ENCODE measurements at regions not wholly inside any gene's neighbourhood (a gene's known extent, or its start where the extent isn't known, plus 50 kb on each side); places are given as distances from the start of the nearest gene placed in this dataset.

DNA sequence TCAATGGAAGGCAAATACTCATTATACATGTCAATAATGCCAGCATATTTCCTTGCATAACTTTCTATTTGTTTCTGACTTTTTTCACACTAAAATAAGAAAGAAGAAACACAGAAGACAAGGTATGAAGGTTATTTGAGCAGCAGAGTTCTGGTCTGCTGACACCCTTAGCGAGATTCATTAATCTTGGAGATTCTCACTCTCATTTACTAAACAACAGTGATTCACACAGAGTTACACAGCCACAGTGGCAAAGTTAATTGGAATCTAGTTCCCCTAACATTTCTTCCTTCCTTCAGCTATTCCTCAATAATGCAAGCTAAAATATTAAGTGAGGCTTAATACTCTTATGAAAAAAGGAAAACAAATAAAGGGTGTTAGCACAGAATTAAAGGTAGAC, 1044.0 kb downstream of the IGSF11 start:
- peaks cover 0 to 3% of the 10 kb centered on the region in 2 donors for H3K27me3 Mint-ChIP-seq
- POLR2A ChIA-PET, result no interaction called here

DNA sequence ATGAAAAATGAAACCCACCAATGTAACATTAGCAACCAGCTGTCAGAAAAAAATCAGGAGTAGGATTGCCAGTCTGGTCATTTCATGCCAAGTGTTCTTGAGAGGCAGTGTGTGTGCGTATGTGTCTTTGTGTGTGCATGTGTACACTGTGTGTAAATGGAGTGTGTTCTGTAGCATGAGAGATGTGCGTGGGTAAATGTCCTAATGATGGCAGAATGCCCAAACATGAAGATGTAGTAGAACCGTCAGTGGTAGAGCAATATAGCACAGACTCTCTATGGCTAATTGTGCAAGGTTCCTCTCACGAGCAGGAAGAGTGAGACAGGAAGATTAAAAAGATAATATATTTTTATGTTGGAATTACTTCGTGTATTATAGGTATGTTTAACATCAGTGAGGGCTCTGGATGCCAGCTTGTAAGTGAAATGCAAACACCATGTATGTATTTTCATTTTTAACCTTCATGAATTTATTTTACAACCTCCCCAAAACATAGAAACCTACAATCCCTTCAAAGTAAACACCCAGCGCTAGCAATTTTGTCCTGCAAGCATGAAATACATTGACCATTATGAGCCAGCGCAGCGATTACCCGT, 1038.7 kb downstream of the IGSF11 start:
- Histone ChIP-seq H3K4me1 (ENCODE audit: insufficient read depth, low read length) (no peaks in the 10 kb centered on the region), H3K27ac (ENCODE audit: low read depth, low read length) (no peak overlapping the region), H3K4me3 (ENCODE audit: low read length) (no peak overlapping the region), H3K27me3 (ENCODE audit: insufficient read depth, low read length, poor library complexity, severe bottlenecking) (no peaks in the 10 kb centered on the region), H3K36me3 (ENCODE audit: insufficient read depth, low read length) (no peaks in the 10 kb centered on the region), H3K9me3 (ENCODE audit: low read length) (no peaks in the 10 kb centered on the region)
- H3K36me3 Mint-ChIP-seq, result no peaks in the 10 kb centered on the region
- ChIA-PET CTCF (no interaction called here), POLR2A (no interaction called here)
- no peak for DNase-seq
- H3K4me1 Mint-ChIP-seq, result no peaks in the 10 kb centered on the region
- peaks cover 2 to 6% (median 4%) of the 10 kb centered on the region in 5 donors for H3K9me3 Mint-ChIP-seq
- H3K27ac Mint-ChIP-seq, result no peak overlapping the region
- H3K4me3 Mint-ChIP-seq, result no peak overlapping the region
- H3K27me3 Mint-ChIP-seq, result peaks cover 0 to 3% of the 10 kb centered on the region in 2 donors

More for the DNA sequence above, 1044.0 kb downstream of the IGSF11 start:
- Mint-ChIP-seq H3K27ac (no peak overlapping the region), H3K36me3 (no peaks in the 10 kb centered on the region), H3K4me1 (no peaks in the 10 kb centered on the region), H3K4me3 (no peak overlapping the region), H3K9me3 (peaks cover 0 to 7% (median 0%) of the 10 kb centered on the region in 5 donors)
- CTCF ChIA-PET, result no interaction called here
- DNase-seq, result no peak
- H3K27me3 ChIP-seq (ENCODE audit: insufficient read depth, low read length, poor library complexity, severe bottlenecking), result no peaks in the 10 kb centered on the region
- no peaks in the 10 kb centered on the region for H3K9me3 ChIP-seq (ENCODE audit: low read length)
- no peak overlapping the region for H3K27ac ChIP-seq (ENCODE audit: low read depth, low read length)
- H3K36me3 ChIP-seq (ENCODE audit: insufficient read depth, low read length), result no peaks in the 10 kb centered on the region
- H3K4me1 ChIP-seq (ENCODE audit: insufficient read depth, low read length), result no peaks in the 10 kb centered on the region
- no peak overlapping the region for H3K4me3 ChIP-seq (ENCODE audit: low read length)

DNA sequence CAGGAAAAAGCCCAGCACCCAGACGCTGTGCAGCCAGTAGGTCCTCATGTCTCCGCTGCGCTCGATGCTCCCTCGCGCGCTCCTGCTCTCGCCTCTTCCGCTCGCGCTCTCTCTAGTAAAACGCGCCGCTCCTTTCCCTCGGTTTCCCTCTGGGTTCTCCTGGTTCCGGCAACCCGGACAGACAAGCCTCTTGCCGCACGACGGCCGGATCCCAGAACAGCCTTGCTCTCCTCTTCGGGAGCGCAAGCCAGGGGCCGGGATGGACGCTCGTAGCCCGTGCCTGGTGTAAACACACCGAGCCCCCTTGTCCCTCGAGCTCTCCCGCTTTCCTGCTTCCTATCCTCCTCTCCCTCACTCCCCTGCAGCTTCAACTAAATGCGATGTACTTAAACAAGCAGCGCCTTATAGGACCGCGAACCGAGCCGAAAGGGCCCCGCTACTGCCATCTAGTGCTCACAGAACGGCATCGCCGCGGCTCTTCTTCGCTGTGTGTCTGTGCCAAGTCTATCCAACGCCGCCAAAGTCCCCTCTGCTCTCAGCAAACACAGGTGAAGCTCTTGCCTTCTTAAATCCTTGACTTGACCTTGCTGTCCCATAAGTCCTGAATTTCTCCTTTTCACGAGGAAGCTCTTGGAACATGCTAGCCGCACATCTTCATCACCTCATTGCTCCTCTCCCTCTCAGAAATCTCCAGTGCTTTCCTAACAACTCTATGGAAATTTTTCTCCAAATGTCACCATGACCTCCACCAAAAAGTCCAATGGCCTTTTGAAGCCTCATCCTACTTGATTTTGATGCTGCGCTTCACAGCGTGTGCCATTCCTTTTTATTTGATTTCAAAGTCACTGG, 1037.2 kb downstream of the IGSF11 start:
- H3K27ac Mint-ChIP-seq, result no peak overlapping the region
- no peak overlapping the region for H3K4me3 Mint-ChIP-seq
- Histone ChIP-seq H3K27ac (ENCODE audit: low read depth, low read length) (no peak overlapping the region), H3K27me3 (ENCODE audit: insufficient read depth, low read length, poor library complexity, severe bottlenecking) (no peaks in the 10 kb centered on the region), H3K36me3 (ENCODE audit: insufficient read depth, low read length) (no peaks in the 10 kb centered on the region), H3K9me3 (ENCODE audit: low read length) (no peaks in the 10 kb centered on the region), H3K4me3 (ENCODE audit: low read length) (no peak overlapping the region), H3K4me1 (ENCODE audit: insufficient read depth, low read length) (no peaks in the 10 kb centered on the region)
- ChIA-PET POLR2A (no interaction called here), CTCF (no interaction called here)
- peaks cover 0 to 3% of the 10 kb centered on the region in 2 donors for H3K27me3 Mint-ChIP-seq
- H3K9me3 Mint-ChIP-seq, result peaks cover 2 to 7% (median 4%) of the 10 kb centered on the region in 5 donors
- no peaks in the 10 kb centered on the region for H3K4me1 Mint-ChIP-seq
- DNase-seq, result peak in 2 of 5 donors; percentile 1 to 2
- H3K36me3 Mint-ChIP-seq, result no peaks in the 10 kb centered on the region

DNA sequence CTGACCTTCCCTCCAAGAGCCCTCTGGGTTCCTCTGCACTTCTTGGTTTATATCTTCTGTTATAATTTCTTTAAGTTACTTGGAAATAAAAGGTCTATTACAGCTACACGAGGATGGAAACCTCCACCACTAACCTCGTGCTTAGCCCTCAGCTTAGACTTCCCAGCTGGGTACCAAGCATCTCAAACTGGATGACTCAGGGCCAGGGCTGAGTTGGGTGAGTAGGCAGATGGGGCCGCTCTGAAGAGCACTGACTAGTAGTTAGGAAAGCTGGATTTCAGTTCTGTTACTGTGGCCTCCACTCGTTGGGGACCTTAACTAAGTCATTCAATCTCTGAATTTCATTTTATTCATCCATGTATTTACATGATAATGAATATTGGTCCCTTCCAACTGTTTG, 1036.6 kb downstream of the IGSF11 start:
- peaks cover 0 to 13% (median 2%) of the 10 kb centered on the region in 5 donors for H3K9me3 Mint-ChIP-seq
- peaks cover 0 to 3% of the 10 kb centered on the region in 2 donors for H3K27me3 Mint-ChIP-seq
- POLR2A ChIA-PET, result no interaction called here

DNA sequence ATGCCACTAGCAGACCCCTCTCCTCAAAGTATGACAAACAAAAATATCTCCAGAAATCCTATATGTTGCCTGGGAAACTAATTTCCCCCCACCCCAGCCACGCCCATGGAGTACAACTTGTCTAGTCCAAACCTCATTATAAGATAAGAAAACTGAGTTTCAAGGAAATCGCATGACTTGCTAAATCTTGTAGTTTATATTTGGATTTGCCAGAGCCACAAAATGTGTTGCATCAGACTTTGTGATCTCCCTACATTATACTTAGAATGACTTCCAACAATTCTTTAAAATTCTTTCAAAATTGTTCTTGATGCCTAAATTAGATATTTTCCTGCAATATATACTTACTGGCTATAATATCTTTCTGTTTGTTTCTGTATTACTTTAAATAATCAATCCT, 1034.4 kb downstream of the IGSF11 start:
- CTCF ChIA-PET, result no interaction called here
- Histone ChIP-seq H3K36me3 (ENCODE audit: insufficient read depth, low read length) (no peaks in the 10 kb centered on the region), H3K9me3 (ENCODE audit: low read length) (no peaks in the 10 kb centered on the region), H3K4me1 (ENCODE audit: insufficient read depth, low read length) (no peaks in the 10 kb centered on the region), H3K27ac (ENCODE audit: low read depth, low read length) (no peak overlapping the region), H3K4me3 (ENCODE audit: low read length) (no peak overlapping the region), H3K27me3 (ENCODE audit: insufficient read depth, low read length, poor library complexity, severe bottlenecking) (no peaks in the 10 kb centered on the region)
- POLR2A ChIA-PET, result no interaction called here
- Mint-ChIP-seq H3K4me3 (no peak overlapping the region), H3K36me3 (no peaks in the 10 kb centered on the region), H3K27me3 (peaks cover 0 to 2% of the 10 kb centered on the region in 2 donors), H3K9me3 (peaks cover 2 to 16% (median 3%) of the 10 kb centered on the region in 5 donors), H3K4me1 (no peaks in the 10 kb centered on the region), H3K27ac (no peak overlapping the region)
- no peak for DNase-seq

More for the DNA sequence above, 1036.6 kb downstream of the IGSF11 start:
- CTCF ChIA-PET, result no interaction called here
- Mint-ChIP-seq H3K4me1 (no peaks in the 10 kb centered on the region), H3K4me3 (no peak overlapping the region), H3K27ac (no peak overlapping the region), H3K36me3 (no peaks in the 10 kb centered on the region)
- H3K27ac ChIP-seq (ENCODE audit: low read depth, low read length), result no peak overlapping the region
- no peaks in the 10 kb centered on the region for H3K9me3 ChIP-seq (ENCODE audit: low read length)
- H3K27me3 ChIP-seq (ENCODE audit: insufficient read depth, low read length, poor library complexity, severe bottlenecking), result no peaks in the 10 kb centered on the region
- H3K4me1 ChIP-seq (ENCODE audit: insufficient read depth, low read length), result no peaks in the 10 kb centered on the region
- DNase-seq, result no peak
- H3K4me3 ChIP-seq (ENCODE audit: low read length), result no peak overlapping the region
- H3K36me3 ChIP-seq (ENCODE audit: insufficient read depth, low read length), result no peaks in the 10 kb centered on the region

DNA sequence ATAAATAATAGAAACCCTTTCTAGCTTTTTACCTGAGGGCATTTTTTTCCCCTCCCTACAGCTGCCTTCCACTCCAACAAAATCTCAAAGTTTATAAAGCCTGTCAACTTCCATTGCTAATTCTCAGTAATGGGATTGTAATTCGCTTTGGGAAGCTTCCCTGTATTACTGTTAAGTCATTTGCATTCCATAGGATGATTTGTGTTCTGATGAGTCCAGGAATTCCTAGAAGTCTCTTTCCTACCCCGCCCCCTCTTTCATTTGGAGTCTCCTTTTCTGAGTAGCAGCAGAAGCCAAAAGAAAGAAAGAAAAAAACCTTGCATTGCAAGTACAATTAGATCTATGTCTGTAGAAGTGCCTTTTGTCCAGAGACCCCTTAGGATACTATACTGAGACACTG, 1033.3 kb downstream of the IGSF11 start:
- no peaks in the 10 kb centered on the region for H3K4me1 Mint-ChIP-seq
- no peaks in the 10 kb centered on the region for H3K36me3 ChIP-seq (ENCODE audit: insufficient read depth, low read length)
- peaks cover 2 to 16% (median 6%) of the 10 kb centered on the region in 5 donors for H3K9me3 Mint-ChIP-seq
- H3K4me1 ChIP-seq (ENCODE audit: insufficient read depth, low read length), result no peaks in the 10 kb centered on the region
- H3K27ac ChIP-seq (ENCODE audit: low read depth, low read length), result no peak overlapping the region
- CTCF ChIA-PET, result no interaction called here
- no peak overlapping the region for H3K4me3 ChIP-seq (ENCODE audit: low read length)
- H3K9me3 ChIP-seq (ENCODE audit: low read length), result no peaks in the 10 kb centered on the region
- no peak overlapping the region for H3K4me3 Mint-ChIP-seq
- POLR2A ChIA-PET, result no interaction called here
- DNase-seq, result no peak
- H3K27me3 Mint-ChIP-seq, result no peaks in the 10 kb centered on the region
- H3K27ac Mint-ChIP-seq, result no peak overlapping the region
- no peaks in the 10 kb centered on the region for H3K27me3 ChIP-seq (ENCODE audit: insufficient read depth, low read length, poor library complexity, severe bottlenecking)
- H3K36me3 Mint-ChIP-seq, result no peaks in the 10 kb centered on the region

DNA sequence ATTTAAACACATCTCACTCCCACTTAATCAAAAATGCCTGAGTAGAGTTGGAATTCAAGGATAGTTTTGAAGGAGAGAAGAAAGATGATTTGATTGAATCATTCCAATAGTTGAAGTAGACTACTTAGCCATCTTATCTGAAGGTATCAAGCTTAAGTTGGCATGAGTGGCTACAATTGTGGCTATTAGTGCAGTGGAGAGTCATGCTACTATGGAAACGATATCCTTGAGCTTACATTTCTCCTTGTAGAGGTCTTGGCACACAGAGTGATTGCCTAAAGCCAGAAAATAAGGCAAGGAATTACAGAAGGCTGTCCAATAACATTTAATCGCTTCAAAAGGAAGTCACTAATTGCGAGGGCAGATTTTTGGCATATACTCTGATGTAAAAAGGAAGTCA, 1022.7 kb downstream of the IGSF11 start:
- no peaks in the 10 kb centered on the region for H3K36me3 ChIP-seq (ENCODE audit: insufficient read depth, low read length)
- no peak overlapping the region for H3K4me3 Mint-ChIP-seq
- ChIA-PET POLR2A (no interaction called here), CTCF (no interaction called here)
- no peaks in the 10 kb centered on the region for H3K36me3 Mint-ChIP-seq
- H3K27ac ChIP-seq (ENCODE audit: low read depth, low read length), result no peak overlapping the region
- no peak overlapping the region for H3K27ac Mint-ChIP-seq
- no peaks in the 10 kb centered on the region for H3K4me1 ChIP-seq (ENCODE audit: insufficient read depth, low read length)
- H3K9me3 Mint-ChIP-seq, result peaks cover 9 to 45% (median 13%) of the 10 kb centered on the region in 5 donors
- no peaks in the 10 kb centered on the region for H3K9me3 ChIP-seq (ENCODE audit: low read length)
- no peaks in the 10 kb centered on the region for H3K4me1 Mint-ChIP-seq
- no peaks in the 10 kb centered on the region for H3K27me3 ChIP-seq (ENCODE audit: insufficient read depth, low read length, poor library complexity, severe bottlenecking)
- no peak overlapping the region for H3K4me3 ChIP-seq (ENCODE audit: low read length)
- no peaks in the 10 kb centered on the region for H3K27me3 Mint-ChIP-seq
- DNase-seq, result no peak

DNA sequence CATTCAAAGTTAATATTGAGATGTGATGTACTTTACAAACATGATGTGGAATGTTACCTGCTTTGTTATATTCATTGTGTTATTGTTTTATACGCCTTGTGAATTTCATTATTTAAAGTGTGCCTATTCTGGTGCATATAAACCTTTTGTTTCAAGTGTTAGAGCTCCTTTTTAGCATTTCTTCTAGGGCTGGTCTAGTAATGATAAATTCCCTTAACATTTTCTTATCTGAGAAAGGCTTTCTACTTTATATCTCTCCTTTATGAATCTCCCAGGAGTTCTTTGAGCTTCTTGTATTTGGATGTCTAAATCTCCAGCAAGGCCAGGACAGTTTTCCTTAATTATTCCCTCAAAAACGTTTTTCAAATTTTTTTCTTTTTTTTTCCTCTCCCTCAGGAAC, 1005.6 kb downstream of the IGSF11 start:
- CTCF ChIA-PET, result no interaction called here
- no peak overlapping the region for H3K4me3 ChIP-seq (ENCODE audit: low read length)
- H3K27ac Mint-ChIP-seq, result no peak overlapping the region
- H3K4me1 ChIP-seq (ENCODE audit: insufficient read depth, low read length), result no peaks in the 10 kb centered on the region
- H3K36me3 Mint-ChIP-seq, result no peaks in the 10 kb centered on the region
- peaks cover 31 to 62% (median 45%) of the 10 kb centered on the region in 5 donors for H3K9me3 Mint-ChIP-seq
- POLR2A ChIA-PET, result no interaction called here
- no peaks in the 10 kb centered on the region for H3K27me3 ChIP-seq (ENCODE audit: insufficient read depth, low read length, poor library complexity, severe bottlenecking)
- no peak overlapping the region for H3K27ac ChIP-seq (ENCODE audit: low read depth, low read length)
- no peaks in the 10 kb centered on the region for H3K27me3 Mint-ChIP-seq
- H3K4me1 Mint-ChIP-seq, result no peaks in the 10 kb centered on the region
- no peak for DNase-seq
- no peak overlapping the region for H3K4me3 Mint-ChIP-seq
- H3K9me3 ChIP-seq (ENCODE audit: low read length), result peaks cover 6% of the 10 kb centered on the region
- H3K36me3 ChIP-seq (ENCODE audit: insufficient read depth, low read length), result no peaks in the 10 kb centered on the region

Measured in CD8-positive, alpha-beta memory T cell (primary cell).